ENCODE measurements at regions not wholly inside any gene's neighbourhood (a gene's known extent, or its start where the extent isn't known, plus 50 kb on each side); places are given as distances from the start of the nearest gene placed in this dataset.

- no peak for TF ChIP-seq CTCF (conservative IDR thresholded peaks at IDR 0.05; ENCODE audit: low read length)
- no peak for TF ChIP-seq EZH2phosphoT487 (IDR thresholded peaks at IDR 0.05; ENCODE audit: borderline replicate concordance)
Observed at GRCh38 chr2:38473333-38474005, 96.4 kb upstream of the ATL2 start.
